H1 (cell line): ENCODE measurements at regions not wholly inside any gene's neighbourhood (a gene's known extent, or its start where the extent isn't known, plus 50 kb on each side); places are given as distances from the start of the nearest gene placed in this dataset.

Source experiments
- EP300 ChIP-seq, 2 experiments: IDR thresholded peaks; 1 replicate in 1 of 2; 2 replicates in 1 of 2; pipeline ENCODE4 v1.6.1; 2011 to 2012; ENCODE audit warnings: low read depth in 2 of 2, low read length in 2 of 2, mild to moderate bottlenecking in 2 of 2, borderline replicate concordance in 1 of 2, inconsistent platforms in 1 of 2, moderate library complexity in 1 of 2
- HDAC6 ChIP-seq: IDR thresholded peaks from one replicate; pipeline ENCODE4 v1.7.1; 2012; ENCODE audit warnings: low read depth, mild to moderate bottlenecking, inconsistent platforms, low read length, moderate library complexity
- TCF12 ChIP-seq: IDR thresholded peaks from 2 replicates; pipeline ENCODE4 v1.6.1; 2011; ENCODE audit warnings: low read depth, mild to moderate bottlenecking, low read length

- no peak for TF ChIP-seq HDAC6
- TF ChIP-seq EP300 (IDR thresholded peaks at IDR 0.05; ENCODE audit: borderline replicate concordance in 1 of 2, low read depth in 2 of 2, low read length in 2 of 2) = no peak
- TF ChIP-seq TCF12 = no peak
These were observed 308.9 kb upstream of the LRRC7 start for GRCh38 chr1:69258842-69259241.
